HFFc6 (cell line): ENCODE measurements at regions not wholly inside any gene's neighbourhood (a gene's known extent, or its start where the extent isn't known, plus 50 kb on each side); places are given as distances from the start of the nearest gene placed in this dataset.

Experiments
- DNase-seq: peaks from one replicate; pipeline ENCODE4 v3.0.0-alpha.2; 2018
- H3K27ac Mint-ChIP-seq: 2 replicates; pipeline ENCODE4 v1.8.0; 2020; ENCODE audit warnings: mild to moderate bottlenecking, mixed read lengths
- H3K27me3 Mint-ChIP-seq: 2 replicates; pipeline ENCODE4 v1.8.0; 2021; ENCODE audit warnings: mild to moderate bottlenecking, moderate library complexity, mixed read lengths; ENCODE audit not compliant: insufficient read depth
- H3K36me3 Mint-ChIP-seq: 2 replicates; pipeline ENCODE4 v1.8.0; 2021; ENCODE audit warnings: low read depth, mixed read lengths
- H3K4me1 Mint-ChIP-seq: 2 replicates; pipeline ENCODE4 v1.8.0; 2020; ENCODE audit warnings: low read depth, mixed read lengths
- H3K4me3 Mint-ChIP-seq: 2 replicates; pipeline ENCODE4 v1.8.0; 2020; ENCODE audit warnings: mild to moderate bottlenecking, moderate library complexity, mixed read lengths
- H3K9me3 Mint-ChIP-seq: 2 replicates; pipeline ENCODE4 v1.8.0; 2020; ENCODE audit warnings: mild to moderate bottlenecking, mixed read lengths
- CTCF ChIP-seq: fragments of 200-600 bp; sonication (generic); IDR thresholded peaks from 2 replicates; pipeline ENCODE4 v1.5.0; 2021; ENCODE audit warnings: antibody characterized with exemption, mild to moderate bottlenecking

GRCh38 chr9:7974335-7974960 lies 174.9 kb upstream of the DMAC1 start:
- H3K27me3 Mint-ChIP-seq: no peaks in the 10 kb centered on the region; the same call in 1 of the 2 replicates
- no peaks in the 10 kb centered on the region for H3K36me3 Mint-ChIP-seq
- H3K4me3 Mint-ChIP-seq: no peak overlapping the region
- H3K4me1 Mint-ChIP-seq: no peaks in the 10 kb centered on the region
- no peak for DNase-seq
- no peak overlapping the region for H3K27ac Mint-ChIP-seq
- no peak for TF ChIP-seq CTCF
- peaks cover 6% of the 10 kb centered on the region for H3K9me3 Mint-ChIP-seq

- no peak for TF ChIP-seq CTCF
- Mint-ChIP-seq H3K4me3 (no peak overlapping the region), H3K9me3 (peaks cover 14% of the 10 kb centered on the region), H3K36me3 (no peaks in the 10 kb centered on the region), H3K4me1 (no peaks in the 10 kb centered on the region), H3K27ac (no peak overlapping the region), H3K27me3 (no peaks in the 10 kb centered on the region; the same call in 1 of the 2 replicates)
- no peak for DNase-seq
These were observed 173.5 kb upstream of the DMAC1 start for GRCh38 chr9:7973123-7973522.

GRCh38 chr9:7970681-7971330 lies 171.2 kb upstream of the DMAC1 start:
- no peak for DNase-seq
- H3K27ac Mint-ChIP-seq: no peak overlapping the region
- H3K4me3 Mint-ChIP-seq: no peak overlapping the region
- H3K36me3 Mint-ChIP-seq: no peaks in the 10 kb centered on the region
- no peaks in the 10 kb centered on the region for H3K27me3 Mint-ChIP-seq
- no peak for TF ChIP-seq CTCF
- peaks cover 14% of the 10 kb centered on the region; the same call in 1 of the 2 replicates for H3K9me3 Mint-ChIP-seq
- H3K4me1 Mint-ChIP-seq: no peaks in the 10 kb centered on the region

GRCh38 chr9:7968687-7969086 lies 169.1 kb upstream of the DMAC1 start:
- TF ChIP-seq CTCF: no peak
- DNase-seq: no peak
- Mint-ChIP-seq H3K27ac (no peak overlapping the region), H3K4me1 (no peaks in the 10 kb centered on the region), H3K4me3 (no peak overlapping the region), H3K36me3 (no peaks in the 10 kb centered on the region), H3K27me3 (no peaks in the 10 kb centered on the region), H3K9me3 (peaks cover 16% of the 10 kb centered on the region; the same call in 1 of the 2 replicates)

GRCh38 chr9:7967851-7968250 lies 168.3 kb upstream of the DMAC1 start:
- no peaks in the 10 kb centered on the region for H3K27me3 Mint-ChIP-seq
- H3K27ac Mint-ChIP-seq: no peak overlapping the region
- no peak for TF ChIP-seq CTCF
- H3K4me3 Mint-ChIP-seq: no peak overlapping the region
- H3K36me3 Mint-ChIP-seq: no peaks in the 10 kb centered on the region
- no peaks in the 10 kb centered on the region for H3K4me1 Mint-ChIP-seq
- peaks cover 20% of the 10 kb centered on the region; the same call in 1 of the 2 replicates for H3K9me3 Mint-ChIP-seq
- no peak for DNase-seq
